DMS114 treated with DMSO at 0.1 percent for 48 hours (cell line): ENCODE measurements at regions not wholly inside any gene's neighbourhood (a gene's known extent, or its start where the extent isn't known, plus 50 kb on each side); places are given as distances from the start of the nearest gene placed in this dataset.

Experiments
- DNase-seq: peaks from one replicate; lab custom pipeline; 2025; ENCODE audit not compliant: unreplicated experiment; lab: John Stamatoyannopoulos, UW

DNA sequence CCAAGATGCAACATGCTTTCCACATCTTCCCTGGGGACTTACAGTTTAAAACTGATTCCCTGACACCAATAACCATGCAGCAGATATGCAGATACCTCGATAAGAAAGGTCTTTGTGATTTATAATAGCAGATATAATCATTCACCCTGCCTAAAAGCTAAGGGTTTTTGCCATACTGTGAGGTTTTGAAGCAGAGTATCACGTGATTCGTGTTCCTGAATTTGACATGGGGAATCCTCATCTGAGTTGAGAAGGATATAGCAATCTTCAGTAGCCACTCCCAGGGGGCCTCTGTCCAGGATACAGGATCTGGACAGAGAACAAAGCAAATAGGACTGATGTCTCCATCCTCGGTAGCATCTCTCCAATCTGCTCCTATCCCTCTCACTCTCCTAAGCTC is 79.1 kb upstream of the SDK2 start:
- DNase-seq = no peak

DNA sequence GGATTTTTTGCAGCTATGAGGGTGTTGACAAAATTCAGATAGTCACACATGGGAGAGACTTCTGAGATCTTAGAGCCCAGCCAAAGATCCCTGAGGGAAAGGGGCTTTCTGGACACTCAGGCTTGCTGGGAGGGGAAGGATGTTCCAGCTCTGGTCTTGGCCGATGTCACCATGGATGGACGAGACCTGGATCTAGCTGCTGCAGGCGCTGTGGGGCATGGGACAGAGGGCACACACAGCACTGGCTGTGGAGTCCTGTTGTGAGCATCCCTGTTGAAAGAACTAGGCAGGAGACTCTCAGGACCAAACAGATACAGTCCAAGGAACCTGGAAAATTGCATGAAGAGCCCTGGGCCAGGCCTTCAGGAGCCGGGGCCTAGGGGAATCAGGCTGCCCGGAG is 80.1 kb upstream of the SDK2 start:
- DNase-seq = no peak

DNA sequence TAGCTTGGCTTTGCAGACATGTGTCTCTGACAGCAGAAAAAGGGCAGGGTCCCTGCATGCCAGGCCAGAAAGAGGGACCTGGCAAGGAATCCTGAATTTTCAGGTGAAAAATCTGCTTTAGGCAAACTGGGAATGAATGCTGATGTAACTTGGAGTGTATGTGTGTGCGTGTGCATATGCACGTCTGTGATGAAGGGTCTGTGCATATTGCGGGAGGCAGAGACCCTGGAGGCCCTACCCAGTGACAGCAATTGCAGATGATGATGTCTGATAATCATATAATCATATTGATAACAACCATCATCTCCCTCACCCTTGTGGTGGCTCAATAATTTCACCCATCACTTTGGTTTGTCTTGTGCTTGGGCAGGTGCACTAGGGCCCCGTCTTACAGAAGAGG is 80.7 kb upstream of the SDK2 start:
- DNase-seq = no peak

DNA sequence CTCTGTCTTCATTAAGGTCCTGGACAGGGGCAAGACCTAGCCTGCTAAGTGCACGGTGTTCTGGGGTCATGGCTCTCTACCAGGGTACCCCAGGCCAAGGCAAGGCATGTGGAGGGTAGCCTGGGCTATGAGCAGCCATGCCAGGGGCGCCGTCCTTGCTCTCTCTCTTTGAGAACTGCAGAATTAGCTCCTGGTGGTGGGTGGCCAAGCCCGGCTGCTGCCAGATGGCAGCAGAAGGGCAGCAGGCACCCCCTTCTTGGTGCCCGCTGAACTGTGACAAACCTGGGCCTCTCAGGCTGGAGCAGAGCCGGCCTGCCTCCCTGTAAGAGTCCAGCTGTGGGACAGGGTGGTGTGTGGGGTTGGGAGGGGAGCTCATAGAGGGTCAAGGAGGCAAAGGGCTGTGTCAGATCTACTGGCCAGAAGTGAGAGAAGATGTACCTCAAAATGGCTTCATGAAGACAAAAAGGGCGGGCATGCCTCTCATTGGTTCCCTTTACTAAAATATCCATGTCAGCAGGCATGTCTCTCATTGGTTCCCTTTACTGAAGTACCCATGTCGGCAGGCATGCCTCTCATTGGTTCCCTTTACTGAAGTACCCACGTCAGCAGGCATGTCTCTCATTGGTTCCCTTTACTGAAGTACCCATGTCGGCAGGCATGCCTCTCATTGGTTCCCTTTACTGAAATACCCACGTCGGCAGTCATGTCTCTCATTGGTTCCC is 81.7 kb upstream of the SDK2 start:
- DNase-seq = no peak

DNA sequence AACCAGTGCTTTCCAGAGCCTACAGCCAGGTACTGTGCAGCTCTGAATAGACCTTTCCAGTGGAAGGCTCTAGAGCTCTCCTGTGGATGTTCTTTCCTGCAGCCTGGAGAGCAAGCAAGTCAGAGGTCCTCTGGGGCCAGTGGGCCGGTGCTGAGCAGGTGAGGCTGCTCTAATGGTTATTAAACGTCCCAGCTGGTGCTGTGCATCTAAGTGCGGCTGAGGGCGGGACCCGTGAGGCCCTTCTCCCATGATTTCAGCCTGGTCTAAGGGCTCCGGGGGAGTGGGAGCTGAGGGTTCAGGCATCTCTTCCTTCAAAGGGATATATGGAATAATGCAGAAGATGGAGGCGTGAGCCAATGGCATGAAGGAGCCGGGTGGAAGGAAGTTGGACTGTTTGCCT is 83.7 kb upstream of the SDK2 start:
- no peak for DNase-seq

DNA sequence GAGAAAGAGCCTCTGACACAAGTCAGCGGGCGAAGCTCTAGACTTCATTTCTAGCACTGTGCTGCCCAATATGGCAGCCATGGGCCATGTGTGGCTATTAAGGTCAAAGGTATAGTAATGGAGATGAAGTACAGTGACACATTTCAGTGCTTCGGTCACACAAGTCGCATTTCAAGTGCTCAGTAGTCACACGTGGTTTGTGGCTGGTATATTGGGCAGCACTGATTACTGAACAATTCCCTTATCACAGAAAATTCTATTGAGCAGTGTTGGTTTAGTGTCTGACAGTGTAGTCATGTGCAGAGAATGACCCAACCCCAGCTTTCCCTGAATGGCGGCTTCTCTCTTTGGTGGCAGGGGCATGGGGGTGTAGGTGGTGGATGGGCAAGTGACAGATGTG is 84.9 kb upstream of the SDK2 start:
- DNase-seq = no peak

DNA sequence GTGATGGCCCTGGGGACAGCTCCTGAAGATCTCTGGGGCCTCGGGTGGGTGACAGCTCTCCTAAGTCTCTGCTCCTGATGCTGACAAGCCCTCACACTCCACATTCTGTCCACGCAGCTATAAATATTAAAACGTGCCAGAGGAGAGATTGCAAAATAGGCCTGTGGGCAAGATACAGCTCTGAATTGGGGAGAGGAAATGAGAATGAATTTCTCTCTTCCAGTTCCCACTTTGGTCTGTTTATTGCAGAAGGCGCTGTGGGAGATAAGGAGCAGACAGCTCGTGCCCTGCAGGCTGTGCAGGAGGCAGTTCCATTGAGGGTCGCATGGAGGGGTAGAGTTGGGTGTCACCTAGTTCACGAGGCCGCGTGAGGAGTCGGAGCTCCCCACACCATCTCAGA is 87.5 kb upstream of the SDK2 start:
- no peak for DNase-seq

DNA sequence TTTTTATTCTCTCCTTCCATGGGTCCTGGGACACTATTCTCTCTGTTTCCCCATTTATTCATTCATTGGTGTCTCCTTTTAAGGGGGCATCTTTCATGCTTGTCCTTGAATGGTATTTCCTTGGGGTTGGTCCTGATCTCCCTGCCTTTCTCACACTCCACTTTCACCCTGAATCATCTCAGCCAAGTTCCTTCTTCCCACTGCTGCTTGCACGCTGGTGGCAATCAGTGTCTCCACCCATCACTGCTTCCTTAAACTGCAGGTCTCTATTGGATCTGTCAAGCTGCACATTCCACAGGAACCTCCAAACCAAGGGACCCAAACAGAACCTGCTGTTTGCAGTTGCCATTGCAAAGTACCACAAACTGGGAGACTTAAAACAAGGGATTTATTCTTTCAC is 89.3 kb upstream of the SDK2 start:
- no peak for DNase-seq

DNA sequence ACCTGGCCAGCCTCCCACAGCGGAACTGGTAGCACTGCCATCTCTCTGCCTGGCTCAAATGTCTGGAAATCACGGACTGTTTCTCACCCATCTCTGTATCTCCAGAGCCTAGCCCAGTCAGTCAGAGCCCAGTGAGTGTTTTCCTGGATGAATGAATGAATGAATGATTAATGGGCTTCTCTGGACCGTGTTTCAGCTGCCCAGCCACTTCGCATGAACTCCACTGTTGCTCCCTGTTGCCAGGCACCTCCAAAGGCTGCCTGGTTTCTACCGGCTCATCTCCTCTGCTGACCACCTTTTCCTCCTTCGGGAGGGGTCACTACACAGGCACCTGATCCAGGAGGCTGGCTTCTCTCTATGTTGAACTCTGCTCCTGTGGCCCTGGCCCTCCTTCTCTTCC is 91.0 kb upstream of the SDK2 start:
- no peak for DNase-seq

- DNase-seq = no peak
Observed at GRCh38 chr17:73738751-73739575, 94.7 kb upstream of the SDK2 start.

DNA sequence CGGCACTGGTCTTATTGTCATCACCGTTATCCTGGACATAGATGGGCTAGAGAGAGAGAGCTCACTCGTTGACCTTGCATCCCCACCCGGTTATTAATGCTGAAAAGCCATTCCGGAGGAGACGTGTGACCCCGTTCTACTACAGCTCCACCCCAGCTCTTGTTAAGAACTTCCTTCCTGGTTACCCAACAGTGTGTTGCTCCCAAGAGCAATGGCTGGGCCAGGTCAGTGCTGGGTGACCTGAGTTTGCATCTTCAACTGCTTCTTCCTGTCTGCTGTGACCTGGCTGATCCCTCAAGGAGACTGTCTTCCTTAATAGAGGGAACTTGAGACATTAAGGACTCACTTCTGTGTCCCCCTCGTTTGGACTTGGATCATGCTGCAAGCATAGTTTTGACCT is 96.1 kb upstream of the SDK2 start:
- no peak for DNase-seq

GRCh38 chr17:73742948-73743381 is 98.7 kb upstream of the SDK2 start:
- DNase-seq = no peak

DNA sequence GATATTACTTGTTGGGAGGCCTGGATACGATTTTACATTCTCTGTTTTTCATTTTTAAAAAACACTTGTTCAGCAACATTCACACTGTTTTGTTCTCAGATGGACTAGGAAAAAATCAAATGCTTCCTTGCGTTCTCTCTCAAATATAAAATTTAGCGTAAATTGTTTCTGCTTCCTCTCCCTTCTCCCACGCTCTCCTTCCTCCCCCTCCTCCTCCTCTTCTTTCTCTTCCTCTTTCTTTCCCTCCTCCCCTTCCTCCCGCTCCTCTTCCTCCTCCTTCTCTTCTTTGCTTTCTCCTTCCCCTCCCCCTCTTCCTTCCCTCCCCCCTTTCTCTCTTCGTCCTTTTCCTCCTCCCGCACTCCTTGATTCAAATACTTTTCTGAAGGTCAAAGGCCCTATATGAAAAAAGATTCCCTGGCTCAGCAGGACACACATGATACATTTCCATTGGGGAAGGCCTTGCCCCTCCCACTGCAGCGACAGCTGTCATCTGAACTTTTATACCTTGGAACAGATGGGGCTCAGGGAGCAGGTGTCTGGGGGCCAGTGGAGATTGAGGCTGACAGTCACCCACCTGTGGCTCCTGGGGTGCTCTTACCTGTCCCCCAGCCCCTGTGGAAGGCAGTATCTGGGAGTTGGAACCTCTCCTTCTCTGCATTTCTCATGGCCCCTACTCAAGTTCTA is 99.4 kb upstream of the SDK2 start:
- DNase-seq = no peak

DNA sequence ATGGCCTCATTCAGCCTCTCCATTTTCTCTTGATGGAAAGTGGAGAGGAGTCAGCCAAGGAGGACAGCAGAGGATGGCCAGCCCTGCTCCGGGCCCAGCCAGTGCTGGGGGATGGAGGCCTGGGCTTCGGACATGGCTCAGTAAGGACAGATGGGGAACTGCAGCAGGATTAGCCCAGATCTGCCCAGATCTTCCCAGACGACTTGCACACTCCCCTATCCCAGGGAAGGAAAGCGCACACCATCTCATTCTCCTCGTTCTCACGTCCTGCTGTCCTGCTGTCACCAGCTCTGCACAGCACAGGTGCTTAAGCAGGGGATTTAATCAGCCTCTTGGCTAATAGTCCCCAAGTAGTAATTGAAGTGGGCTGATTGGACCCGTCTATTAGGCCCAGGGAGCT is 100.2 kb upstream of the SDK2 start:
- no peak for DNase-seq

DNA sequence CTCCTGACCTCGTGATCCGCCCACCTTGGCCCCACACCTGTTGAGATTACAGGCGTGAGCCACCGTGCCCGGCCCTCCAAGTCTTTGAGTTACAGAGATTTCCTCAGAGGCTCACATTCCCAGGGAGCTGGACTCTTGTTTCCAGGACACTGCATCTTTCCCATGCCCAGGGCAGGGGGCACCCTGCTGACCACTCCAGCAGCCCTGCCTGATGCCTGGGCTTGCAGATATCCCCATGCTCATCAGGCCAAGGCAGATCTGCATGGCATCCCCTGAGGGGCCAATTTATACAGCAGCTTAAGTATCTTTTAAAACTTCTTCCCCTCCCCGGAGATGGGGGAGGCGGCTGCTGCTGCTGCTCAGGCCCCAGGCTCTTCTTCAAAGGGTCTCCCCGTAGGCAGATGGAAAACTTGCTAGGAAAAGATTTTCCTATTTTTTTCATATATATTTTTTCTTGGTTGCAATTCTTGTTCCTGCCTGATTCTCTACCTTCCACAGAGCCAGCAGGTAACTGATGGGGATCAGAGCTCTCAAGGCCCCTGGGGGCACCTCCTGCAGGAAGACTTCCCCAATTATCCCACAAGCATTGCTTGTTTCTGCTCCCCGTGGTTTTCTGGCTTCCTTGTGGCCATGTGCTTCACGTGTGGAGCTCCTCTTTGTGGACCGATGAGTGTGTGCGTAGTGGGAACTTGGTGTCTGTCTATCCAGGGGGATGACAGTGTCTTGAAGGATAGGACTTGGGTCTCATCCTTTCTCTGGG is 102.2 kb upstream of the SDK2 start:
- DNase-seq = no peak

- no peak for DNase-seq
Observed at GRCh38 chr17:73747221-73748002, 103.2 kb upstream of the SDK2 start.

- no peak for DNase-seq
Observed at GRCh38 chr17:73748508-73748907, 104.3 kb upstream of the SDK2 start.

GRCh38 chr17:73749337-73749823 is 105.1 kb upstream of the SDK2 start:
- DNase-seq = no peak

- no peak for DNase-seq
Observed at GRCh38 chr17:73749928-73750605, 105.8 kb upstream of the SDK2 start.

GRCh38 chr17:73750975-73751374 is 106.7 kb upstream of the SDK2 start:
- DNase-seq = no peak
